Osteoblast (primary cell): ENCODE measurements at regions not wholly inside any gene's neighbourhood (a gene's known extent, or its start where the extent isn't known, plus 50 kb on each side); places are given as distances from the start of the nearest gene placed in this dataset.

Experiments
- DNase-seq: peaks from one replicate; pipeline ENCODE4 v3.0.0; 2011; ENCODE audit warnings: low spot score, mixed read lengths; ENCODE audit not compliant: insufficient read length; ENCODE audit errors: missing footprints
- H2AFZ ChIP-seq: 2 replicates; pipeline ENCODE4 v1.6.0; 2011; ENCODE audit warnings: mild to moderate bottlenecking, low read length
- H3K27ac ChIP-seq: 2 replicates; pipeline ENCODE4 v1.5.1; 2011; ENCODE audit warnings: mild to moderate bottlenecking, low read depth, low read length, moderate library complexity
- H3K27me3 ChIP-seq: 2 replicates; pipeline ENCODE4 v1.6.0; 2012; ENCODE audit warnings: mild to moderate bottlenecking, control low read depth, inconsistent platforms, low read length, moderate library complexity; ENCODE audit not compliant: insufficient read depth
- H3K36me3 ChIP-seq: 2 replicates; pipeline ENCODE4 v1.5.1; 2011; ENCODE audit warnings: mild to moderate bottlenecking, low read length, control low read depth, moderate library complexity; ENCODE audit not compliant: insufficient read depth
- H3K4me1 ChIP-seq: 2 replicates; pipeline ENCODE4 v1.5.1; 2011; ENCODE audit warnings: mild to moderate bottlenecking, low read length, control low read depth, moderate library complexity; ENCODE audit not compliant: insufficient read depth
- H3K4me2 ChIP-seq: 2 replicates; pipeline ENCODE4 v1.6.0; 2011; ENCODE audit warnings: mild to moderate bottlenecking, low read length; ENCODE audit not compliant: insufficient read depth
- H3K4me3 ChIP-seq: fragments of 200-600 bp; sonication (generic); 3 replicates; pipeline ENCODE4 v1.5.1; 2012; ENCODE audit warnings: mild to moderate bottlenecking, low read length, inconsistent platforms; ENCODE audit not compliant: insufficient read depth
- H3K79me2 ChIP-seq: 2 replicates; pipeline ENCODE4 v1.6.0; 2012; ENCODE audit warnings: mild to moderate bottlenecking, low read length, control low read depth, inconsistent platforms; ENCODE audit not compliant: insufficient read depth
- H3K9me3 ChIP-seq: 2 replicates; pipeline ENCODE4 v1.5.1; 2011; ENCODE audit warnings: low read depth, low read length, control low read depth
- H4K20me1 ChIP-seq: 2 replicates; pipeline ENCODE4 v1.6.0; 2012; ENCODE audit warnings: mild to moderate bottlenecking, low read length, control low read depth; ENCODE audit not compliant: insufficient read depth
- TF ChIP-seq, protein P1 (sequence below): IDR thresholded peaks from 2 replicates; pipeline ENCODE4 v1.5.1; 2011; ENCODE audit warnings: mild to moderate bottlenecking, low read depth, low read length, moderate library complexity; ENCODE audit errors: extremely low read depth

GRCh38 chr2:145563741-145564615, 1044.1 kb upstream of the ZEB2 start:
- no peaks in the 10 kb centered on the region for H3K4me1 ChIP-seq
- no peaks in the 10 kb centered on the region for H4K20me1 ChIP-seq
- DNase-seq, result no peak
- H3K4me2 ChIP-seq, result peak overlapping the region; percentile 34
- H3K27ac ChIP-seq, result no peak overlapping the region
- TF ChIP-seq, protein P1, sequence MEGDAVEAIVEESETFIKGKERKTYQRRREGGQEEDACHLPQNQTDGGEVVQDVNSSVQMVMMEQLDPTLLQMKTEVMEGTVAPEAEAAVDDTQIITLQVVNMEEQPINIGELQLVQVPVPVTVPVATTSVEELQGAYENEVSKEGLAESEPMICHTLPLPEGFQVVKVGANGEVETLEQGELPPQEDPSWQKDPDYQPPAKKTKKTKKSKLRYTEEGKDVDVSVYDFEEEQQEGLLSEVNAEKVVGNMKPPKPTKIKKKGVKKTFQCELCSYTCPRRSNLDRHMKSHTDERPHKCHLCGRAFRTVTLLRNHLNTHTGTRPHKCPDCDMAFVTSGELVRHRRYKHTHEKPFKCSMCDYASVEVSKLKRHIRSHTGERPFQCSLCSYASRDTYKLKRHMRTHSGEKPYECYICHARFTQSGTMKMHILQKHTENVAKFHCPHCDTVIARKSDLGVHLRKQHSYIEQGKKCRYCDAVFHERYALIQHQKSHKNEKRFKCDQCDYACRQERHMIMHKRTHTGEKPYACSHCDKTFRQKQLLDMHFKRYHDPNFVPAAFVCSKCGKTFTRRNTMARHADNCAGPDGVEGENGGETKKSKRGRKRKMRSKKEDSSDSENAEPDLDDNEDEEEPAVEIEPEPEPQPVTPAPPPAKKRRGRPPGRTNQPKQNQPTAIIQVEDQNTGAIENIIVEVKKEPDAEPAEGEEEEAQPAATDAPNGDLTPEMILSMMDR, result no peak
- no peaks in the 10 kb centered on the region for H3K36me3 ChIP-seq
- H3K9me3 ChIP-seq, result no peaks in the 10 kb centered on the region
- peak overlapping the region; percentile 80 for H2AFZ ChIP-seq
- no peak overlapping the region for H3K4me3 ChIP-seq
- H3K79me2 ChIP-seq, result no peaks in the 10 kb centered on the region
- H3K27me3 ChIP-seq, result no peaks in the 10 kb centered on the region

DNA sequence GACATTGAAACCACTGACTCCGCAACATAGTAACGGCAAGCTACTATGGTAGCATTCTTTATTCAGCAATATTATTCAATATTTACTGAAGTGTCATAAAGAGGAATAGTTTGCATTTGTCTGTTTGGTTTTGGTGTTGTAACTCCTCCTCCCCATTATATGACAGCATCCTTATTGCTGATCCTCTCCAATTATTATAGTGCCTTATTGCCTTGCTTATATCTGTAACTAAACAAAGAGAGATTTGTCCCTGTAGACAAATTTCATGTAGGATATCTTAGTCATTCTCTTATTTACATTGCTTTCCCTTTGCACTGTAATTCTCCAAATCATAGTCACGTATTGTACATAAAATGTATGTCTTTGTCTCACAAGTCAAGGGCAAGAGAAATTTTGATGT, 1041.2 kb upstream of the ZEB2 start:
- H2AFZ ChIP-seq, result no peak overlapping the region
- H4K20me1 ChIP-seq, result no peaks in the 10 kb centered on the region
- H3K9me3 ChIP-seq, result no peaks in the 10 kb centered on the region
- no peak for DNase-seq
- H3K79me2 ChIP-seq, result no peaks in the 10 kb centered on the region
- no peaks in the 10 kb centered on the region for H3K36me3 ChIP-seq
- no peaks in the 10 kb centered on the region for H3K4me1 ChIP-seq
- TF ChIP-seq, protein P1, result no peak
- no peak overlapping the region for H3K4me2 ChIP-seq
- no peaks in the 10 kb centered on the region for H3K27me3 ChIP-seq
- H3K4me3 ChIP-seq, result no peak overlapping the region
- H3K27ac ChIP-seq, result no peak overlapping the region

- Histone ChIP-seq H3K4me2 (no peak overlapping the region), H3K4me3 (no peak overlapping the region), H3K4me1 (no peaks in the 10 kb centered on the region), H3K27ac (no peak overlapping the region), H3K36me3 (no peaks in the 10 kb centered on the region), H2AFZ (no peak overlapping the region), H3K9me3 (no peaks in the 10 kb centered on the region), H3K27me3 (no peaks in the 10 kb centered on the region), H3K79me2 (no peaks in the 10 kb centered on the region), H4K20me1 (no peaks in the 10 kb centered on the region)
- TF ChIP-seq, protein P1, result no peak
- no peak for DNase-seq
Observed at GRCh38 chr2:145558617-145559350, 1038.9 kb upstream of the ZEB2 start.

- no peak for DNase-seq
Observed at GRCh38 chr2:145555360-145555759, 1035.4 kb upstream of the ZEB2 start.

More at GRCh38 chr2:145555360-145555759, 1035.4 kb upstream of the ZEB2 start:
- Histone ChIP-seq H3K27ac (no peak overlapping the region), H2AFZ (no peak overlapping the region), H3K27me3 (no peaks in the 10 kb centered on the region), H3K4me1 (no peaks in the 10 kb centered on the region), H3K36me3 (no peaks in the 10 kb centered on the region), H3K4me3 (no peak overlapping the region), H3K9me3 (no peaks in the 10 kb centered on the region), H4K20me1 (no peaks in the 10 kb centered on the region), H3K79me2 (no peaks in the 10 kb centered on the region), H3K4me2 (no peak overlapping the region)
- TF ChIP-seq, protein P1, result no peak
